Loucy (cell line): ENCODE measurements at regions not wholly inside any gene's neighbourhood (a gene's known extent, or its start where the extent isn't known, plus 50 kb on each side); places are given as distances from the start of the nearest gene placed in this dataset.

Experiments used
- CTCF ChIP-seq: fragments of 200-600 bp; sonication (generic); conservative IDR thresholded peaks from 2 replicates; pipeline ENCODE4 v1.5.1; 2014; ENCODE audit warnings: mild to moderate bottlenecking, antibody characterized with exemption, low read length
- EZH2phosphoT487 ChIP-seq: fragments of 200-600 bp; IDR thresholded peaks from 2 replicates; pipeline ENCODE4 v1.6.1; 2018; ENCODE audit warnings: antibody characterized with exemption, mild to moderate bottlenecking, moderate library complexity, borderline replicate concordance

DNA sequence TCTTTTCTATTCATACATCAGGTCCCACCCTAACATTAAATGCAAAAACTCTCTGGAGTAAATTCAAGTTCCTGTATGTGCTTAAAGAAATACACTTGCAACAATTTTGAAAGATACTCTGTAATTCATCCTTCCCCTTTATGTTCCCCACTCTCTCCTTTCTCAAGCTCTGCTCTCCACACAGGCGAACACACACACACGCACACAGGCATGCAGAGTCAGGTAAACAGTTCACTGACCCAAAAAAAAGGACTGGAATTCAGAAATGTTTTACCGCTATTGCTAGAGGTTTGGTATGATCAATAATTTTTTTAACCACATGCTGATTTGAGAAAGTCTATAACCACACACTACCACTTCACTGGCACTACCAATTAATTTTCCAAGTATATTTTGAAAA is 152.4 kb upstream of the TMCC3 start:
- no peak for TF ChIP-seq CTCF
- no peak for TF ChIP-seq EZH2phosphoT487
